Left lung (tissue), 4 donors: ENCODE measurements at regions not wholly inside any gene's neighbourhood (a gene's known extent, or its start where the extent isn't known, plus 50 kb on each side); places are given as distances from the start of the nearest gene placed in this dataset.
"Not testable (repeated sequence)": the region's sequence is repeated elsewhere in the genome, so short reads cannot be mapped to it uniquely, and the experiment has no call there.

Experiments
- ATAC-seq: fragments of 200-7000 bp; cut with Tn5 transposase; one replicate; pipeline ENCODE4 v1.9.1; 2020; ENCODE audit warnings: moderate library complexity
- DNase-seq, 4 donors: peaks; one replicate each; pipeline ENCODE4 v3.0.0-alpha.2; 2013 to 2020
- H3K27ac ChIP-seq, 2 donors: fragments of 200-600 bp; sonication (generic) in 1 of 2; one replicate each; pipeline versions ENCODE4 v1.5.0 to v1.8.0; 2020 to 2021
- H3K27me3 ChIP-seq, 2 donors: fragments of 200-600 bp; sonication (generic) in 1 of 2; one replicate each; pipeline versions ENCODE4 v1.5.0 to v1.8.0; 2020 to 2021
- H3K36me3 ChIP-seq, 2 donors: fragments of 200-600 bp; sonication (generic) in 1 of 2; one replicate each; pipeline versions ENCODE4 v1.5.0 to v1.8.0; 2020 to 2021
- H3K4me1 ChIP-seq, 2 donors: fragments of 200-600 bp; one replicate each; pipeline ENCODE4 v1.8.0; 2021
- H3K4me3 ChIP-seq, 2 donors: fragments of 200-600 bp; sonication (generic) in 1 of 2; one replicate each; pipeline versions ENCODE4 v1.5.0 to v1.8.0; 2020 to 2021; ENCODE audit warnings: mild to moderate bottlenecking in 1 of 2
- H3K9me3 ChIP-seq, 2 donors: fragments of 200-600 bp; sonication (generic) in 1 of 2; one replicate each; pipeline versions ENCODE4 v1.5.0 to v1.8.0; 2020 to 2021
- CTCF ChIP-seq, 2 donors: fragments of 200-600 bp; sonication (generic) in 1 of 2; IDR thresholded peaks; one replicate each; pipeline versions ENCODE4 v1.5.0 to v1.8.0; 2021; ENCODE audit warnings: antibody characterized with exemption in 2 of 2
- intact Hi-C, 2 donors: fragments of 100-400 bp; cut with DNase I; formaldehyde crosslinking; loops; one replicate each; pipeline versions ENCODE4 v1.11.2 to v1.14.2; 2022
- donor health status: DM: no; HTN: yes; CAD: no.
- donor health status: DM: no; HTN: no; CAD: no.

GRCh38 chr4:112085156-112086035 is 59.9 kb upstream of the FAM241A start:
- ATAC-seq, result peak; percentile 43
- Histone ChIP-seq H3K27me3 (no peaks in the 10 kb centered on the region), H3K4me1 (peaks cover 3 to 28% of the 10 kb centered on the region in 2 donors), H3K36me3 (no peaks in the 10 kb centered on the region), H3K9me3 (no peaks in the 10 kb centered on the region), H3K4me3 (no peak overlapping the region), H3K27ac (peak overlapping the region in 1 of 2 donors; percentile 77)
- no peak for TF ChIP-seq CTCF (IDR thresholded peaks at IDR 0.05)
- DNase-seq, result no peak
- intact Hi-C loops, result no loop called here

DNA sequence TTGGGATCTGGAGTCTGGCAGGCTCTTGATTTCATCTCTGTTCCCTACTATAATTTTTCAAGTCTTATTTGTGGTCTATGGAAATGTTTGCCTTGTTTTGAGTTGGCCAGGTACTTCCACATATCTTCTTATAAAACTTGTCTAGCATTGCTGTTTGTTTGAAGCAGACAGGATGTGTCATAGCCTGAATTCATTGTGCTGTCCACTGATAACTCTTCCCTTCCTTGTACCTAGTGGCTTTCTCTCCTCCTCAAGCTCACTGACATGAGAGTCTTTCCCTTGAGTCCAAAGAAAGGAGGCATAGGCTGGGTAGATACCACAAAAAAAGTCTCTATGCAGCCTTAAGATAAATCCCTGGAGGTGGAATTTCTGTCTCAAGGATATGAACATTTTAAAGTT is 59.2 kb upstream of the FAM241A start:
- no peaks in the 10 kb centered on the region for H3K27me3 ChIP-seq
- DNase-seq (no peak), ATAC-seq (no peak)
- H3K36me3 ChIP-seq, result no peaks in the 10 kb centered on the region
- intact Hi-C loops, result no loop called here
- no peak for TF ChIP-seq CTCF (IDR thresholded peaks at IDR 0.05)
- peaks cover 3 to 28% of the 10 kb centered on the region in 2 donors for H3K4me1 ChIP-seq
- no peaks in the 10 kb centered on the region for H3K9me3 ChIP-seq
- peak overlapping the region in 1 of 2 donors; percentile 77 for H3K27ac ChIP-seq
- H3K4me3 ChIP-seq, result no peak overlapping the region

DNA sequence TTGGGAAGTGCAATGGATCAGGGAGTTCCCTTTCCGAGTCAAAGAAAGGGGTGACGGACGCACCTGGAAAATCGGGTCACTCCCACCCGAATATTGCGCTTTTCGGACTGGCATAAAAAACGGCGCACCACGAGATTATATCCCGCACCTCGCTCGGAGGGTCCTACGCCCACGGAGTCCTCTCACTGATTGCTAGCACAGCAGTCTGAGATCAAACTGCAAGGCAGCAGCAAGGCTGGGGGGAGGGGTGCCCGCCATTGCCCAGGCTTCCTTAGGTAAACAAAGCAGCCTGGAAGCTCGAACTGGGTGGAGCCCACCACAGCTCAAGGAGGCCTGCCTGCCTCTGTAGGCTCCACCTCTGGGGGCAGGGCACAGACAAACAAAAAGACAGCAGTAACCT is 58.6 kb upstream of the FAM241A start:
- ATAC-seq, intact Hi-C loops: not testable (repeated sequence)
- peak in 1 of 4 donors; percentile 52 for DNase-seq

DNA sequence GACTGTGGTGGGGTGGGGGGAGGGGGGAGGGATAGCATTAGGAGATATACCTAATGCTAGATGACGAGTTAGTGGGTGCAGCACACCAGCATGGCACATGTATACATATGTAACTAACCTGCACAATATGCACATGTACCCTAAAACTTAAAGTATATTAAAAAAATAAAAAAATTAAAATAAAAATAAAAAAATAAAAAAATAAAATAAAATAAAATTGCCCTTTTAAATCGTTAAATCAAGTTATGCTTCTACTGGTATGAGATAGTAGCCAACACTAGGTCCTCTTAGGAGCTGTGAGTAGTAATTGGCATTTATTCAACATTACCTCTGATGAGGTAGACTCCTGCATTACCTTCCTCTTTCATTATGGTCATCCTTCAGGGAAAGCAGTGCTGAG is 52.9 kb upstream of the FAM241A start:
- H3K9me3 ChIP-seq, result not testable (repeated sequence)

More for the DNA sequence above, 58.6 kb upstream of the FAM241A start:
- not testable (repeated sequence) for H3K36me3 ChIP-seq, H3K27ac ChIP-seq, H3K9me3 ChIP-seq, H3K4me3 ChIP-seq, H3K27me3 ChIP-seq
- peaks cover 3 to 28% of the 10 kb centered on the region in 2 donors for H3K4me1 ChIP-seq

GRCh38 chr4:112093636-112094202 is 51.5 kb upstream of the FAM241A start:
- no peaks in the 10 kb centered on the region for H3K4me1 ChIP-seq
- no peaks in the 10 kb centered on the region for H3K9me3 ChIP-seq
- no peaks in the 10 kb centered on the region for H3K36me3 ChIP-seq
- intact Hi-C loops, result no loop called here
- no peak for DNase-seq
- H3K27ac ChIP-seq, result no peak overlapping the region
- ATAC-seq, result no peak
- no peak for TF ChIP-seq CTCF (IDR thresholded peaks at IDR 0.05)
- no peaks in the 10 kb centered on the region for H3K27me3 ChIP-seq
- no peak overlapping the region for H3K4me3 ChIP-seq

More for the DNA sequence above, 52.9 kb upstream of the FAM241A start:
- ATAC-seq, H3K36me3 ChIP-seq, H3K4me3 ChIP-seq, H3K27ac ChIP-seq, intact Hi-C loops, H3K27me3 ChIP-seq, DNase-seq, H3K4me1 ChIP-seq: not testable (repeated sequence)

DNA sequence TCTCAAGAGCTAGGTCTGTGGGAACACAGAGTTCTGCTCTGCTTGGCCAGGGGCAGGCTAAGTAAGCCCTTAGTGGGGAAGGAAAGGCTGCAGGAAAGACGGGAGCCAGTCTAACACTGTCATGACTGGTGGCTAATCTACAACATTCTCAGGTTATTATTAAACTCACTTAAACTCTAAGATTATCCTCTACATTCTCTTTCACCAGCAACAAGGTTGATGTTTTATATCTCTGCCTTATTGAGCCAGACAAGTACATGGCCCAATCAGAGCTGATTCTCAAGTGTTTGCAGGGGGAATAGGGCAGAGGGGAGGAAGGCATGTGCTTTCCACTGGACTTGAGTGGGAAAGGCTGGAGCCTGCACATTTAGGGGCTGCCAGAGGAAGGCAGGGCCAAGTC is 50.9 kb upstream of the FAM241A start:
- Histone ChIP-seq H3K36me3 (no peaks in the 10 kb centered on the region), H3K9me3 (no peaks in the 10 kb centered on the region), H3K4me3 (no peak overlapping the region), H3K27me3 (no peaks in the 10 kb centered on the region), H3K4me1 (no peaks in the 10 kb centered on the region), H3K27ac (no peak overlapping the region)
- ATAC-seq (no peak), DNase-seq (no peak)
- intact Hi-C loops, result no loop called here
- TF ChIP-seq CTCF (IDR thresholded peaks at IDR 0.05), result no peak
